Upper lobe of right lung (tissue), 1 donor: ENCODE measurements at regions not wholly inside any gene's neighbourhood (a gene's known extent, or its start where the extent isn't known, plus 50 kb on each side); places are given as distances from the start of the nearest gene placed in this dataset.

Experiments
- ATAC-seq: fragments of 200-7000 bp; cut with Tn5 transposase; one replicate; pipeline ENCODE4 v1.9.1; 2020; ENCODE audit warnings: mild to moderate bottlenecking, moderate library complexity
- DNase-seq: peaks from one replicate; pipeline ENCODE4 v3.0.0-alpha.2; 2020
- H3K27ac ChIP-seq: fragments of 200-600 bp; one replicate; pipeline ENCODE4 v1.8.0; 2022
- H3K27me3 ChIP-seq: fragments of 200-600 bp; one replicate; pipeline ENCODE4 v1.8.0; 2022; ENCODE audit warnings: mild to moderate bottlenecking
- H3K36me3 ChIP-seq: fragments of 200-600 bp; one replicate; pipeline ENCODE4 v1.8.0; 2022
- H3K4me1 ChIP-seq: fragments of 200-600 bp; one replicate; pipeline ENCODE4 v1.8.0; 2022
- H3K4me3 ChIP-seq: fragments of 200-600 bp; one replicate; pipeline ENCODE4 v1.8.0; 2022; ENCODE audit warnings: mild to moderate bottlenecking
- H3K9me3 ChIP-seq: fragments of 200-600 bp; one replicate; pipeline ENCODE4 v1.8.0; 2022
- CTCF ChIP-seq: fragments of 200-600 bp; IDR thresholded peaks from one replicate; pipeline ENCODE4 v1.8.0; 2022; ENCODE audit warnings: antibody characterized with exemption
- intact Hi-C: fragments of 100-400 bp; cut with DNase I; formaldehyde crosslinking; loops from one replicate; pipeline ENCODE4 v1.11.0; 2022
- donor health status: DM: no; HTN: yes; CAD: no; lungs with severe emphysema.

- Histone ChIP-seq H3K36me3 (no peaks in the 10 kb centered on the region), H3K4me1 (no peaks in the 10 kb centered on the region), H3K9me3 (peaks cover under 1% of the 10 kb centered on the region), H3K27ac (no peak overlapping the region), H3K27me3 (no peaks in the 10 kb centered on the region), H3K4me3 (no peak overlapping the region)
- ATAC-seq (no peak), DNase-seq (no peak)
- no peak for TF ChIP-seq CTCF
- intact Hi-C loops: no loop called here
Observed at GRCh38 chr7:97457054-97457453, 274.8 kb upstream of the TAC1 start.

GRCh38 chr7:97460433-97460832 is 271.5 kb upstream of the TAC1 start:
- ATAC-seq (no peak), DNase-seq (no peak)
- no peaks in the 10 kb centered on the region for H3K36me3 ChIP-seq
- H3K4me3 ChIP-seq: no peak overlapping the region
- intact Hi-C loops: no loop called here
- H3K27me3 ChIP-seq: no peaks in the 10 kb centered on the region
- peaks cover 3% of the 10 kb centered on the region for H3K9me3 ChIP-seq
- H3K4me1 ChIP-seq: no peaks in the 10 kb centered on the region
- H3K27ac ChIP-seq: no peak overlapping the region
- no peak for TF ChIP-seq CTCF

DNA sequence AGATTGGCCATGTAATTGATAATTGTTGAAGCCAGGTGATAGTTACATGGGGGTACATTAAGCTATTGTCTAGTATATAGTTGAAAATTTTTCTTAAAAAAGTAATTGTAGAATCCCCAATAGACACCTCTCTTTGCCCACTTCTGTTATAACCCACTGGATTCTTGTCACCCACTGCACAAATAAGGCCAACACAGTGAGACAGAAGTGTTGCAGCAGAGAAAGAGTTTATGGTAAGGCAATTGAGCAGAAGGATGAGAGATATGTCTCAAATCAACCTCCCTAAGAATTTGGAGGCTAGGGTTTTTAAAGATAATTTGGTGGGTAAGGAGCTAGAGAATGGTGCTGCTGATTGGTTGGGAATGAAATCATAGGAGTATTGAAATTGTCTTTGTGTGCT is 270.3 kb upstream of the TAC1 start:
- no peaks in the 10 kb centered on the region for H3K36me3 ChIP-seq
- ATAC-seq (no peak), DNase-seq (no peak)
- no peaks in the 10 kb centered on the region for H3K4me1 ChIP-seq
- no peak for TF ChIP-seq CTCF
- intact Hi-C loops: no loop called here
- no peaks in the 10 kb centered on the region for H3K27me3 ChIP-seq
- H3K27ac ChIP-seq: no peak overlapping the region
- peaks cover 3% of the 10 kb centered on the region for H3K9me3 ChIP-seq
- H3K4me3 ChIP-seq: no peak overlapping the region

DNA sequence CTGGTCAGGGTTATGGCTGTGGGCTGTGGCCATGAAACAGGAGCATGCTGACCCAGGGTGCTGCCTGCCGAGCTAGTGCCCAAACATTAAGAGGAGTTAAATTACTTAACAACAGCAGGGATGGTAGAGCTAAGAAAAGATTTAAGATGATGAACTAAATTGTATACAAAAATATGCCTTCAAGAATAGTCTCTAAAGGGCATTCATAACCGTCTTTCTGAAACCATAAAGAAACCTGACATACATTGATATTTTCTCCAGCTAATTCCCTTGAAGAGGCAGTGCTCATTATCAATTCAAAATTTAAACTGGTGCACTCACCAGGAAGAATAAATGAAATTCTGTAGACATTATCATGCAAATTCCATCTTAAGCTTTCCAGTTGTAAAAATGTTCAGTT is 265.8 kb upstream of the TAC1 start:
- DNase-seq (no peak), ATAC-seq (no peak)
- intact Hi-C loops: no loop called here
- no peak overlapping the region for H3K4me3 ChIP-seq
- peaks cover 3% of the 10 kb centered on the region for H3K9me3 ChIP-seq
- no peak for TF ChIP-seq CTCF
- no peak overlapping the region for H3K27ac ChIP-seq
- no peaks in the 10 kb centered on the region for H3K4me1 ChIP-seq
- H3K27me3 ChIP-seq: no peaks in the 10 kb centered on the region
- H3K36me3 ChIP-seq: no peaks in the 10 kb centered on the region

GRCh38 chr7:97466999-97467740 is 264.7 kb upstream of the TAC1 start:
- ATAC-seq: no peak
- no peaks in the 10 kb centered on the region for H3K4me1 ChIP-seq
- no peak for TF ChIP-seq CTCF
- H3K9me3 ChIP-seq: peaks cover 1% of the 10 kb centered on the region
- no peaks in the 10 kb centered on the region for H3K36me3 ChIP-seq
- no peaks in the 10 kb centered on the region for H3K27me3 ChIP-seq
- H3K27ac ChIP-seq: no peak overlapping the region
- intact Hi-C loops: no loop called here
- no peak for DNase-seq
- no peak overlapping the region for H3K4me3 ChIP-seq

DNA sequence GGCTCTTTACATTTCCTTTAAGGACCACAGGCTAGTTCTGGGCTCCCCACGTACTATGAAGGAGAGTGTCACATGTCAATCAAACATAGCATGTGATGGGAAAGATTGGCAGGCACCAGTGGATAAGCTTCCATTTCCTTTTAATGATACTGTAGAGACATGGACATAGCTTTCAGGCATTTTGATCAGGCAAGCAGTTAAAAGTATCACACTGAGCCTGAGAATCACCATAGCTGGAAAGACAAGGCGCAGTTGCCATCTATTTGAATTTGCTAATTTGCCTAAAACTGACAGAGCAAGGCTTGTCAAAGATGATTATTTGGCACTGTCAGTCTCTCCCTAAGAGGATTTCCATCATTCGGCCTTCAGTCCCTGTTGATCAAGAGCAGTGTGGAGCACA is 263.4 kb upstream of the TAC1 start:
- intact Hi-C loops: no loop called here
- no peak overlapping the region for H3K4me3 ChIP-seq
- DNase-seq (no peak), ATAC-seq (no peak)
- no peak overlapping the region for H3K27ac ChIP-seq
- no peak for TF ChIP-seq CTCF
- H3K36me3 ChIP-seq: no peaks in the 10 kb centered on the region
- H3K4me1 ChIP-seq: no peaks in the 10 kb centered on the region
- H3K27me3 ChIP-seq: no peaks in the 10 kb centered on the region
- H3K9me3 ChIP-seq: no peaks in the 10 kb centered on the region
